Activated CD8-positive, alpha-beta T cell treated with anti-CD3 and anti-CD28 coated beads for 36 hours (primary cell): ENCODE measurements at regions not wholly inside any gene's neighbourhood (a gene's known extent, or its start where the extent isn't known, plus 50 kb on each side); places are given as distances from the start of the nearest gene placed in this dataset.

Experiments used
- ATAC-seq: fragments of 200-7000 bp; cut with Tn5 transposase; one replicate; pipeline ENCODE4 v1.10.0; 2021; ENCODE audit warnings: mild to moderate bottlenecking, moderate library complexity
- CTCF ChIA-PET: fragments of 350-600 bp; sonication (Branson Sonifier 250); formaldehyde crosslinking; loops from one replicate; lab custom pipeline; 2021; ENCODE audit warnings: antibody characterized with exemption; lab: Charles Lee
- POLR2A ChIA-PET: fragments of 350-600 bp; sonication (Branson Sonifier 250); formaldehyde crosslinking; loops from one replicate; lab custom pipeline; 2021; ENCODE audit warnings: antibody characterized with exemption; lab: Charles Lee
- DNase-seq: peaks from one replicate; pipeline ENCODE4 v3.0.0-alpha.2; 2020
- H3K27ac Mint-ChIP-seq: one replicate; pipeline ENCODE4 v1.8.0; 2021; ENCODE audit warnings: mild to moderate bottlenecking, mixed read lengths
- H3K27me3 Mint-ChIP-seq: one replicate; pipeline ENCODE4 v1.8.0; 2021; ENCODE audit warnings: mixed read lengths
- H3K36me3 Mint-ChIP-seq: one replicate; pipeline ENCODE4 v1.8.0; 2021; ENCODE audit warnings: low read depth, mixed read lengths
- H3K4me1 Mint-ChIP-seq: one replicate; pipeline ENCODE4 v1.8.0; 2021; ENCODE audit warnings: low read depth, mixed read lengths
- H3K4me3 Mint-ChIP-seq: one replicate; pipeline ENCODE4 v1.8.0; 2021; ENCODE audit warnings: mild to moderate bottlenecking, moderate library complexity, mixed read lengths
- H3K9me3 Mint-ChIP-seq: one replicate; pipeline ENCODE4 v1.8.0; 2021; ENCODE audit warnings: mixed read lengths
- CTCF ChIP-seq: fragments of 200-600 bp; IDR thresholded peaks from one replicate; pipeline ENCODE4 v1.8.0; 2022; ENCODE audit warnings: antibody characterized with exemption, mild to moderate bottlenecking
- intact Hi-C: fragments of 100-400 bp; cut with micrococcal nuclease; formaldehyde crosslinking; loops from one replicate; pipeline ENCODE4 v1.10.0; 2022

- Mint-ChIP-seq H3K9me3 (no peaks in the 10 kb centered on the region), H3K36me3 (no peaks in the 10 kb centered on the region), H3K27ac (no peak overlapping the region), H3K27me3 (peaks cover 6% of the 10 kb centered on the region), H3K4me3 (no peak overlapping the region), H3K4me1 (no peaks in the 10 kb centered on the region)
- no peak for ATAC-seq
- POLR2A ChIA-PET: no interaction called here
- no peak for TF ChIP-seq CTCF
- intact Hi-C loops: no loop called here
- DNase-seq: no peak
- CTCF ChIA-PET: interaction anchor here (0.9 kb wide), 1 partner anchor 163 kb away, joined by 3 read pairs; no protein-coding TSS in a partner anchor
Observed at GRCh38 chr3:14304101-14305045, 98.0 kb upstream of the SLC6A6 start.

- Mint-ChIP-seq H3K27ac (no peak overlapping the region), H3K36me3 (no peaks in the 10 kb centered on the region), H3K4me3 (no peak overlapping the region), H3K9me3 (no peaks in the 10 kb centered on the region), H3K27me3 (peaks cover 6% of the 10 kb centered on the region), H3K4me1 (no peaks in the 10 kb centered on the region)
- DNase-seq: no peak
- intact Hi-C loops: no loop called here
- ChIA-PET POLR2A (no interaction called here), CTCF (no interaction called here)
- ATAC-seq: no peak
- no peak for TF ChIP-seq CTCF
Observed at GRCh38 chr3:14305324-14305723, 97.1 kb upstream of the SLC6A6 start.

GRCh38 chr3:14306142-14306541 lies 96.3 kb upstream of the SLC6A6 start:
- ChIA-PET CTCF (no interaction called here), POLR2A (no interaction called here)
- Mint-ChIP-seq H3K4me3 (no peak overlapping the region), H3K9me3 (no peaks in the 10 kb centered on the region), H3K27me3 (peaks cover 6% of the 10 kb centered on the region), H3K36me3 (no peaks in the 10 kb centered on the region), H3K4me1 (no peaks in the 10 kb centered on the region), H3K27ac (no peak overlapping the region)
- DNase-seq (no peak), ATAC-seq (no peak)
- no peak for TF ChIP-seq CTCF
- intact Hi-C loops: no loop called here

- no peak overlapping the region for H3K27ac Mint-ChIP-seq
- H3K4me1 Mint-ChIP-seq: no peaks in the 10 kb centered on the region
- ChIA-PET CTCF (no interaction called here), POLR2A (interaction anchor here (0.5 kb wide), 1 partner anchor 86 kb away, joined by 3 read pairs; no protein-coding TSS in a partner anchor)
- H3K9me3 Mint-ChIP-seq: no peaks in the 10 kb centered on the region
- H3K4me3 Mint-ChIP-seq: no peak overlapping the region
- ATAC-seq: no peak
- TF ChIP-seq CTCF: no peak
- H3K27me3 Mint-ChIP-seq: peaks cover 9% of the 10 kb centered on the region
- no peaks in the 10 kb centered on the region for H3K36me3 Mint-ChIP-seq
- intact Hi-C loops: no loop called here
- DNase-seq: no peak
Observed at GRCh38 chr3:14307656-14308302, 94.6 kb upstream of the SLC6A6 start.

- TF ChIP-seq CTCF: no peak
- DNase-seq: no peak
- no peak overlapping the region for H3K27ac Mint-ChIP-seq
- H3K9me3 Mint-ChIP-seq: no peaks in the 10 kb centered on the region
- POLR2A ChIA-PET: no interaction called here
- no peaks in the 10 kb centered on the region for H3K4me1 Mint-ChIP-seq
- no peak for ATAC-seq
- H3K27me3 Mint-ChIP-seq: peaks cover 3% of the 10 kb centered on the region
- intact Hi-C loops: no loop called here
- CTCF ChIA-PET: no interaction called here
- H3K36me3 Mint-ChIP-seq: no peaks in the 10 kb centered on the region
- H3K4me3 Mint-ChIP-seq: no peak overlapping the region
Observed at GRCh38 chr3:14311729-14312128, 90.7 kb upstream of the SLC6A6 start.
